Coronary artery (tissue), 2 donors: ENCODE measurements at regions not wholly inside any gene's neighbourhood (a gene's known extent, or its start where the extent isn't known, plus 50 kb on each side); places are given as distances from the start of the nearest gene placed in this dataset.

Source experiments
- DNase-seq: peaks from one replicate; pipeline ENCODE4 v3.0.0-alpha.2; 2017; ENCODE audit warnings: low spot score
- H3K27ac ChIP-seq, 2 donors: fragments of 200-600 bp; sonication (generic); one replicate each; pipeline ENCODE4 v1.5.1; 2016 to 2019
- H3K4me3 ChIP-seq: fragments of 200-600 bp; sonication (generic); 2 replicates; pipeline ENCODE4 v1.5.1; 2016; ENCODE audit warnings: mild to moderate bottlenecking, moderate library complexity
- CTCF ChIP-seq: fragments of 200-600 bp; sonication (generic); IDR thresholded peaks from one replicate; pipeline ENCODE4 v1.5.1; 2019; ENCODE audit warnings: antibody characterized with exemption

GRCh38 chr9:87099407-87099806 is 152.1 kb upstream of the GAS1 start:
- DNase-seq, result no peak
- no peak for TF ChIP-seq CTCF
- Histone ChIP-seq H3K27ac (no peak overlapping the region), H3K4me3 (no peak overlapping the region)

GRCh38 chr9:87100001-87100400 is 152.7 kb upstream of the GAS1 start:
- H3K27ac ChIP-seq, result no peak overlapping the region
- DNase-seq, result no peak
- no peak for TF ChIP-seq CTCF
- no peak overlapping the region for H3K4me3 ChIP-seq

GRCh38 chr9:87102126-87102525 is 154.8 kb upstream of the GAS1 start:
- H3K4me3 ChIP-seq, result no peak overlapping the region
- DNase-seq, result no peak
- no peak overlapping the region for H3K27ac ChIP-seq
- no peak for TF ChIP-seq CTCF

GRCh38 chr9:87107072-87107471 is 159.8 kb upstream of the GAS1 start:
- no peak for TF ChIP-seq CTCF
- DNase-seq, result no peak
- Histone ChIP-seq H3K27ac (no peak overlapping the region), H3K4me3 (no peak overlapping the region)

GRCh38 chr9:87108661-87109060 is 161.4 kb upstream of the GAS1 start:
- no peak for DNase-seq
- H3K4me3 ChIP-seq, result no peak overlapping the region
- H3K27ac ChIP-seq, result no peak overlapping the region
- no peak for TF ChIP-seq CTCF

GRCh38 chr9:87109231-87109631 is 161.9 kb upstream of the GAS1 start:
- TF ChIP-seq CTCF, result no peak
- no peak for DNase-seq
- Histone ChIP-seq H3K27ac (no peak overlapping the region), H3K4me3 (no peak overlapping the region)

- no peak overlapping the region for H3K4me3 ChIP-seq
These were observed 162.5 kb upstream of the GAS1 start for GRCh38 chr9:87109851-87110250.

More at GRCh38 chr9:87109851-87110250, 162.5 kb upstream of the GAS1 start:
- DNase-seq, result no peak
- no peak overlapping the region for H3K27ac ChIP-seq
- TF ChIP-seq CTCF, result no peak
